Fibroblast of lung (primary cell): ENCODE measurements at regions not wholly inside any gene's neighbourhood (a gene's known extent, or its start where the extent isn't known, plus 50 kb on each side); places are given as distances from the start of the nearest gene placed in this dataset.

Experiments
- CTCF ChIP-seq, 2 donors: IDR thresholded peaks in 1 of 2; conservative IDR thresholded peaks in 1 of 2; 1 replicate in 1 of 2; 2 replicates in 1 of 2; pipeline ENCODE4 v1.5.1; 2011 to 2012; ENCODE audit warnings: low read length in 2 of 2, control low read depth in 1 of 2, inconsistent platforms in 1 of 2, low read depth in 1 of 2, mild to moderate bottlenecking in 1 of 2
- EZH2 ChIP-seq: IDR thresholded peaks from 2 replicates; pipeline ENCODE4 v1.5.1; 2012; ENCODE audit warnings: low read length, control low read depth, mild to moderate bottlenecking; ENCODE audit errors: missing control alignments

- TF ChIP-seq EZH2 (no peak), CTCF (conservative IDR thresholded peaks at IDR 0.05 in 1 of 2, IDR thresholded peaks at IDR 0.05 in 1 of 2; ENCODE audit: low read depth in 1 of 2, low read length in 2 of 2) (no peak)
Observed at GRCh38 chr12:31794745-31795144, 65.9 kb upstream of the AMN1 start.
